Prostate gland (tissue), 2 donors: ENCODE measurements at regions not wholly inside any gene's neighbourhood (a gene's known extent, or its start where the extent isn't known, plus 50 kb on each side); places are given as distances from the start of the nearest gene placed in this dataset.

Experiments
- DNase-seq: peaks from one replicate; pipeline ENCODE4 v3.0.0-alpha.2; 2019; ENCODE audit warnings: low spot score
- H3K27ac ChIP-seq, 2 donors: fragments of 200-600 bp; sonication (generic); 2 replicates each; pipeline ENCODE4 v1.5.1; 2017 to 2019
- H3K27me3 ChIP-seq: fragments of 200-600 bp; sonication (generic); replicated peaks from 2 replicates; pipeline ENCODE4 v1.5.1; 2019; ENCODE audit not compliant: insufficient read depth
- H3K36me3 ChIP-seq, 2 donors: fragments of 200-600 bp; sonication (generic); 1 replicate in 1 of 2; 2 replicates in 1 of 2; pipeline versions ENCODE4 v1.5.1 to v1.8.1; 2017 to 2019
- H3K4me1 ChIP-seq: fragments of 200-600 bp; sonication (generic); replicated peaks from 2 replicates; pipeline ENCODE4 v1.5.1; 2019
- H3K4me3 ChIP-seq, 2 donors: fragments of 200-600 bp; sonication (generic); 2 replicates each; pipeline ENCODE4 v1.5.1; 2017 to 2019
- H3K9me3 ChIP-seq: fragments of 200-600 bp; sonication (generic); 2 replicates; pipeline ENCODE4 v1.5.1; 2017
- CTCF ChIP-seq, 4 experiments: fragments of 200-600 bp in 2 of 4; fragments of 450-650 bp in 2 of 4; sonication (generic) in 2 of 4; IDR thresholded peaks; 1 replicate in 3 of 4; 2 replicates in 1 of 4; pipeline ENCODE4 v1.5.1; 2016 to 2019; ENCODE audit warnings: antibody characterized with exemption in 4 of 4, mild to moderate bottlenecking in 2 of 4, moderate library complexity in 2 of 4
- POLR2A ChIP-seq: fragments of 450-650 bp; IDR thresholded peaks from one replicate; pipeline ENCODE4 v1.6.1; 2016; ENCODE audit warnings: antibody characterized with exemption, mild to moderate bottlenecking
- POLR2AphosphoS5 ChIP-seq: sonication (generic); formaldehyde crosslinking; IDR thresholded peaks from one replicate; pipeline ENCODE4 v1.6.1; 2017; ENCODE audit warnings: antibody characterized with exemption
- WGBS: methylation state at CpG from one replicate; pipeline ENCODE4 v1.1.5; 2018; 5-methylcytosine and 5-hydroxymethylcytosine counted together
- intact Hi-C: fragments of 100-400 bp; cut with DNase I; formaldehyde crosslinking; loops from one replicate; pipeline ENCODE4 v1.14.2; 2022

GRCh38 chr1:17886838-17887441, 131.8 kb downstream of the ACTL8 start:
- H3K4me1 ChIP-seq, result no peaks in the 10 kb centered on the region
- intact Hi-C loops, result no loop called here
- no peak overlapping the region for H3K4me3 ChIP-seq
- H3K27me3 ChIP-seq, result no peaks in the 10 kb centered on the region
- 43% methylated on average over 6 of the region's 6 CpGs for WGBS
- H3K9me3 ChIP-seq, result no peaks in the 10 kb centered on the region
- H3K36me3 ChIP-seq, result no peaks in the 10 kb centered on the region
- no peak overlapping the region for H3K27ac ChIP-seq
- TF ChIP-seq CTCF (IDR thresholded peaks at IDR 0.05) (no peak), POLR2A (no peak), POLR2AphosphoS5 (no peak)
- DNase-seq, result no peak

- no peaks in the 10 kb centered on the region for H3K9me3 ChIP-seq
- TF ChIP-seq POLR2A (no peak), POLR2AphosphoS5 (no peak), CTCF (IDR thresholded peaks at IDR 0.05) (no peak)
- no peaks in the 10 kb centered on the region for H3K36me3 ChIP-seq
- H3K27ac ChIP-seq, result no peak overlapping the region
- intact Hi-C loops, result no loop called here
- no peaks in the 10 kb centered on the region for H3K27me3 ChIP-seq
- 51% methylated on average over 17 of the region's 17 CpGs for WGBS
- no peaks in the 10 kb centered on the region for H3K4me1 ChIP-seq
- no peak overlapping the region for H3K4me3 ChIP-seq
- DNase-seq, result no peak
Observed at GRCh38 chr1:17887661-17888371, 132.7 kb downstream of the ACTL8 start.

GRCh38 chr1:17890056-17890814, 135.1 kb downstream of the ACTL8 start:
- no peaks in the 10 kb centered on the region for H3K27me3 ChIP-seq
- no peaks in the 10 kb centered on the region for H3K4me1 ChIP-seq
- 47% methylated on average over 23 of the region's 23 CpGs for WGBS
- intact Hi-C loops, result no loop called here
- no peak overlapping the region for H3K27ac ChIP-seq
- no peaks in the 10 kb centered on the region for H3K36me3 ChIP-seq
- DNase-seq, result no peak
- TF ChIP-seq POLR2AphosphoS5 (no peak), CTCF (IDR thresholded peaks at IDR 0.05) (no peak), POLR2A (no peak)
- H3K4me3 ChIP-seq, result no peak overlapping the region
- H3K9me3 ChIP-seq, result no peaks in the 10 kb centered on the region

- Histone ChIP-seq H3K4me1 (no peaks in the 10 kb centered on the region), H3K27me3 (no peaks in the 10 kb centered on the region), H3K4me3 (no peak overlapping the region), H3K36me3 (no peaks in the 10 kb centered on the region), H3K9me3 (no peaks in the 10 kb centered on the region), H3K27ac (no peak overlapping the region)
- TF ChIP-seq POLR2AphosphoS5, result no peak
- TF ChIP-seq CTCF (IDR thresholded peaks at IDR 0.05), result no peak
- no peak for TF ChIP-seq POLR2A
- WGBS, result 65% methylated on average over 8 of the region's 8 CpGs
- no peak for DNase-seq
- intact Hi-C loops, result no loop called here
Observed at GRCh38 chr1:17890815-17891191, 135.7 kb downstream of the ACTL8 start.
